Renal pelvis (tissue), 1 donor: ENCODE measurements at regions not wholly inside any gene's neighbourhood (a gene's known extent, or its start where the extent isn't known, plus 50 kb on each side); places are given as distances from the start of the nearest gene placed in this dataset.

Experiments used
- DNase-seq: peaks from one replicate; pipeline ENCODE4 v3.0.0-alpha.2; 2013

- DNase-seq: no peak
These were observed 74.7 kb upstream of the SHISAL1 start for GRCh38 chr22:44387486-44387885.

GRCh38 chr22:44386386-44387035 lies 73.8 kb upstream of the SHISAL1 start:
- no peak for DNase-seq

GRCh38 chr22:44385781-44386180 lies 73.0 kb upstream of the SHISAL1 start:
- no peak for DNase-seq

GRCh38 chr22:44385296-44385610 lies 72.5 kb upstream of the SHISAL1 start:
- DNase-seq: no peak

- DNase-seq: no peak
These were observed 72.0 kb upstream of the SHISAL1 start for GRCh38 chr22:44384563-44385295.

GRCh38 chr22:44383652-44384562 lies 71.2 kb upstream of the SHISAL1 start:
- no peak for DNase-seq

- DNase-seq: no peak
These were observed 70.4 kb upstream of the SHISAL1 start for GRCh38 chr22:44383064-44383575.

GRCh38 chr22:44382116-44383038 lies 69.6 kb upstream of the SHISAL1 start:
- peak; percentile 84 for DNase-seq

- no peak for DNase-seq
These were observed 69.0 kb upstream of the SHISAL1 start for GRCh38 chr22:44381761-44382115.

GRCh38 chr22:44380756-44381486 lies 68.2 kb upstream of the SHISAL1 start:
- DNase-seq: no peak

- no peak for DNase-seq
These were observed 67.3 kb upstream of the SHISAL1 start for GRCh38 chr22:44379817-44380755.

GRCh38 chr22:44378380-44378779 lies 65.6 kb upstream of the SHISAL1 start:
- DNase-seq: no peak

- no peak for DNase-seq
These were observed 62.7 kb upstream of the SHISAL1 start for GRCh38 chr22:44375451-44375850.

- no peak for DNase-seq
These were observed 60.5 kb upstream of the SHISAL1 start for GRCh38 chr22:44373234-44373633.

- no peak for DNase-seq
These were observed 59.9 kb upstream of the SHISAL1 start for GRCh38 chr22:44372611-44373010.

GRCh38 chr22:44371741-44372525 lies 59.2 kb upstream of the SHISAL1 start:
- DNase-seq: no peak

GRCh38 chr22:44369916-44370801 lies 57.4 kb upstream of the SHISAL1 start:
- no peak for DNase-seq

- DNase-seq: no peak
These were observed 56.5 kb upstream of the SHISAL1 start for GRCh38 chr22:44369293-44369661.
